ENCODE measurements at regions not wholly inside any gene's neighbourhood (a gene's known extent, or its start where the extent isn't known, plus 50 kb on each side); places are given as distances from the start of the nearest gene placed in this dataset.

- intact Hi-C loops (cut with DNase I) = no loop called here
- H3K36me3 ChIP-seq = no peaks in the 10 kb centered on the region
- TF ChIP-seq, protein P1, sequence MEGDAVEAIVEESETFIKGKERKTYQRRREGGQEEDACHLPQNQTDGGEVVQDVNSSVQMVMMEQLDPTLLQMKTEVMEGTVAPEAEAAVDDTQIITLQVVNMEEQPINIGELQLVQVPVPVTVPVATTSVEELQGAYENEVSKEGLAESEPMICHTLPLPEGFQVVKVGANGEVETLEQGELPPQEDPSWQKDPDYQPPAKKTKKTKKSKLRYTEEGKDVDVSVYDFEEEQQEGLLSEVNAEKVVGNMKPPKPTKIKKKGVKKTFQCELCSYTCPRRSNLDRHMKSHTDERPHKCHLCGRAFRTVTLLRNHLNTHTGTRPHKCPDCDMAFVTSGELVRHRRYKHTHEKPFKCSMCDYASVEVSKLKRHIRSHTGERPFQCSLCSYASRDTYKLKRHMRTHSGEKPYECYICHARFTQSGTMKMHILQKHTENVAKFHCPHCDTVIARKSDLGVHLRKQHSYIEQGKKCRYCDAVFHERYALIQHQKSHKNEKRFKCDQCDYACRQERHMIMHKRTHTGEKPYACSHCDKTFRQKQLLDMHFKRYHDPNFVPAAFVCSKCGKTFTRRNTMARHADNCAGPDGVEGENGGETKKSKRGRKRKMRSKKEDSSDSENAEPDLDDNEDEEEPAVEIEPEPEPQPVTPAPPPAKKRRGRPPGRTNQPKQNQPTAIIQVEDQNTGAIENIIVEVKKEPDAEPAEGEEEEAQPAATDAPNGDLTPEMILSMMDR (IDR thresholded peaks at IDR 0.05) = no peak
- no peak for TF ChIP-seq POLR2A (IDR thresholded peaks at IDR 0.05)
- 61 to 77% methylated on average over 7 to 15 of the region's 15 CpGs for WGBS, 2 donors
- H3K4me3 ChIP-seq = no peak overlapping the region
- no peak overlapping the region for H3K27ac ChIP-seq
- H3K27me3 ChIP-seq = no peaks in the 10 kb centered on the region
- no peak for DNase-seq
- no peaks in the 10 kb centered on the region for H3K9me3 ChIP-seq
- H3K4me1 ChIP-seq = no peaks in the 10 kb centered on the region
Observed at GRCh38 chr13:91017669-91018053, 329.8 kb upstream of the MIR17HG start.

- H3K27ac ChIP-seq = no peak overlapping the region
- H3K36me3 ChIP-seq = no peaks in the 10 kb centered on the region
- TF ChIP-seq, protein P1 (IDR thresholded peaks at IDR 0.05) = no peak
- no peak for TF ChIP-seq POLR2A (IDR thresholded peaks at IDR 0.05)
- no peak overlapping the region for H3K4me3 ChIP-seq
- intact Hi-C loops (cut with DNase I) = no loop called here
- H3K27me3 ChIP-seq = no peaks in the 10 kb centered on the region
- H3K4me1 ChIP-seq = no peaks in the 10 kb centered on the region
- no peaks in the 10 kb centered on the region for H3K9me3 ChIP-seq
- DNase-seq = no peak
Observed at GRCh38 chr13:91020461-91021034, 326.9 kb upstream of the MIR17HG start.

DNA sequence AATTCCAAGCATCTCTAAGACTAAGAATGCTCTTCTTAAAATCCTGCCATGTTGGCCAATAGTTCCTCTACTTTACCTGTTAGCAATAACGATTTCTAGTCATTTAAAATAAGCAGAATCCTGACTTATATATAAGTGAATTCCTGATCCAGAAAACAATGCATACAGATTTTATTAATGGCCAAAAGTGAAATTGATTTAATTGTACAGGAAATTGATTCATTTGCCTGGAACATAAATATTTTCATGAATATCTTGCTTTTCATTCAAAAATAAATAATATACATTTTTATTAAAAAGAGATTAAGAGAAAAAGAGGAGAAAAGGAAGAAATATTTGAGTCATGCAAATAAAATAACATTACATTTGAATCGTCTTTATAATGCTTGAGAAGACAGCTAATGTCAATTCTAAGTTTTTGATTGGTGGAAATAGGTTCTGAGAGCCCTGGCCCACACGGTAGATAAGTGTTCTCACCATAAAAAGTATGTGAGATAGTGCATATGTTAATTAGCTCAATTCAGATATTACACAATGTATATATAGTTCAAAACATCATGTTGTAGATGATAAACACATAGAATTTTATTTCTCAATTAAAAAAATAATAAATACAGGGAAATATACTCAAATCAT lies 323.2 kb upstream of the MIR17HG start:
- DNase-seq = no peak
- Histone ChIP-seq H3K9me3 (no peaks in the 10 kb centered on the region), H3K27me3 (no peaks in the 10 kb centered on the region), H3K4me3 (no peak overlapping the region), H3K36me3 (no peaks in the 10 kb centered on the region), H3K27ac (no peak overlapping the region), H3K4me1 (no peaks in the 10 kb centered on the region)
- WGBS, 2 donors = 58 to 64% methylated on average over 3 of the region's 3 CpGs
- intact Hi-C loops (cut with DNase I) = no loop called here
- TF ChIP-seq, protein P1 (IDR thresholded peaks at IDR 0.05) = no peak

- no peaks in the 10 kb centered on the region for H3K9me3 ChIP-seq
- H3K27me3 ChIP-seq = no peaks in the 10 kb centered on the region
- intact Hi-C loops (cut with DNase I) = no loop called here
- TF ChIP-seq, protein P1 (IDR thresholded peaks at IDR 0.05) = no peak
- no peak for TF ChIP-seq POLR2A (IDR thresholded peaks at IDR 0.05)
- no peak for DNase-seq
- no peak overlapping the region for H3K4me3 ChIP-seq
- no peaks in the 10 kb centered on the region for H3K36me3 ChIP-seq
- H3K27ac ChIP-seq = no peak overlapping the region
- no peaks in the 10 kb centered on the region for H3K4me1 ChIP-seq
Observed at GRCh38 chr13:91025442-91025841, 322.0 kb upstream of the MIR17HG start.

DNA sequence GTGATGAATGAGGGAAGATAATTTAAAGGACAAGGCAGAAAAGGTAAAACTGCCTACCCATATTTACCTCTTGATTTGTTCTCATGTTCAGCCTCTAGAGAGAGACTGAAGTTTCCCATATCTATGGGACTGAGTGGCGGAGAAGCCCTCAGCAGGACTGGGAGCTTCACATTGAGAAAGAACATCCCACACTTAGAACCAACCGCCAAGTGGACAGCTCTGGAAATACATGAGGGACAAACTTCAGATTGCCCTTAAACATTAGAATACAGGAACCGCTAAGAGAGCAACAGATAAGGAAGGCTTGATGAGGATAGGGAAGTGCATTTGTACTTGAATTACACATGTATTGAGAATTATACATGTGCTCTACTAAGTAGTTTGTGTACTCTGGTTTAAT lies 316.0 kb upstream of the MIR17HG start:
- WGBS, 2 donors = 82 to 83% methylated on average over 3 of the region's 3 CpGs
- no peaks in the 10 kb centered on the region for H3K9me3 ChIP-seq
- TF ChIP-seq, protein P1 (IDR thresholded peaks at IDR 0.05) = no peak
- TF ChIP-seq POLR2A (IDR thresholded peaks at IDR 0.05) = no peak

More for the DNA sequence above, 316.0 kb upstream of the MIR17HG start:
- no peak for DNase-seq
- no peak overlapping the region for H3K4me3 ChIP-seq
- no peaks in the 10 kb centered on the region for H3K36me3 ChIP-seq
- H3K4me1 ChIP-seq = no peaks in the 10 kb centered on the region
- H3K27ac ChIP-seq = no peak overlapping the region
- intact Hi-C loops (cut with DNase I) = no loop called here
- H3K27me3 ChIP-seq = no peaks in the 10 kb centered on the region

Measured in esophagus squamous epithelium (tissue), 5 donors.